HCT116 (cell line): ENCODE measurements at regions not wholly inside any gene's neighbourhood (a gene's known extent, or its start where the extent isn't known, plus 50 kb on each side); places are given as distances from the start of the nearest gene placed in this dataset.

ENCODE experiments used
- ATAC-seq: fragments of 200-7000 bp; cut with Tn5 transposase; 2 replicates; pipeline ENCODE4 v1.9.1; 2020; ENCODE audit warnings: mild to moderate bottlenecking, moderate library complexity
- BruUV-seq: library from RNA; stranded (reverse); fragments of 400-500 nt; replicated peaks from 2 replicates; lab custom pipeline; 2021; lab: Mats Ljungman, UMichigan
- CTCF ChIA-PET: fragments of 300-600 bp; sonication (Branson Sonifier 250); formaldehyde crosslinking; loops from one replicate; lab custom pipeline; 2021; ENCODE audit warnings: antibody characterized with exemption; lab: Charles Lee
- POLR2A ChIA-PET: fragments of 300-600, 350-600 bp; sonication (Branson Sonifier 250); formaldehyde crosslinking; loops from one replicate; lab custom pipeline; 2021; ENCODE audit warnings: antibody characterized with exemption; lab: Charles Lee
- RAD21 ChIA-PET, 2 experiments: fragments of 300-600 bp; sonication (Branson Sonifier 250); formaldehyde crosslinking; loops; one replicate each; lab custom pipeline; 2023; ENCODE audit warnings: low total read pairs in 2 of 2; ENCODE audit not compliant: uncharacterized antibody in 2 of 2, unreplicated experiment in 2 of 2, low non-redundant PET in 1 of 2; lab: Charles Lee
- DNase-seq: peaks from one replicate; pipeline ENCODE4 v3.0.0-alpha.2; 2010; ENCODE audit warnings: low read depth, low spot score
- H2AFZ ChIP-seq: fragments of 200-600 bp; shearing (Covaris generic), sonication (generic); 2 replicates; pipeline ENCODE4 v1.6.1; 2017; ENCODE audit warnings: low read depth, mixed run types, mixed read lengths, antibody characterized with exemption, low read length; ENCODE audit not compliant: poor library complexity, severe bottlenecking
- H3K27ac ChIP-seq: 2 replicates; pipeline ENCODE4 v1.5.1; 2012; ENCODE audit warnings: low read depth, low read length
- H3K27me3 ChIP-seq: fragments of 200-600 bp; sonication (generic); 2 replicates; pipeline ENCODE4 v1.6.1; 2016; ENCODE audit warnings: mixed run types, low read length, mixed read lengths; ENCODE audit not compliant: insufficient read depth
- H3K36me3 ChIP-seq, 2 experiments: fragments of 200-500 bp in 1 of 2; fragments of 200-600 bp in 1 of 2; sonication (Bioruptor generic) in 1 of 2; sonication (generic) in 1 of 2; 2 replicates each; pipeline versions ENCODE4 v1.5.1 to v1.6.1; 2014 to 2016; ENCODE audit warnings: low read length in 2 of 2, inconsistent platforms in 1 of 2, mixed read lengths in 1 of 2, mixed run types in 1 of 2; ENCODE audit not compliant: insufficient read depth in 2 of 2, control insufficient read depth in 1 of 2
- H3K4me1 ChIP-seq, 2 experiments: fragments of 200-600 bp in 1 of 2; sonication (generic) in 1 of 2; 2 replicates each; pipeline versions ENCODE4 v1.5.1 to v1.6.1; 2012 to 2017; ENCODE audit warnings: low read length in 2 of 2, inconsistent platforms in 1 of 2, mild to moderate bottlenecking in 1 of 2, mixed read lengths in 1 of 2, mixed run types in 1 of 2, moderate library complexity in 1 of 2; ENCODE audit not compliant: insufficient read depth in 2 of 2, control insufficient read depth in 1 of 2
- H3K4me2 ChIP-seq: fragments of 200-600 bp; sonication (generic); 2 replicates; pipeline ENCODE4 v1.6.1; 2017; ENCODE audit warnings: mixed run types, low read length, mixed read lengths
- H3K4me3 ChIP-seq, 2 experiments: fragments of 200-600 bp in 1 of 2; sonication (generic) in 1 of 2; replicated peaks in 1 of 2; 2 replicates each; pipeline ENCODE4 v1.5.1; 2011 to 2016; ENCODE audit warnings: low read length in 2 of 2, control low read depth in 1 of 2, low read depth in 1 of 2, mild to moderate bottlenecking in 1 of 2, mixed read lengths in 1 of 2, mixed run types in 1 of 2
- H3K79me2 ChIP-seq: fragments of 200-600 bp; sonication (generic); 2 replicates; pipeline ENCODE4 v1.6.1; 2017; ENCODE audit warnings: mild to moderate bottlenecking, mixed run types, low read length, moderate library complexity, mixed read lengths; ENCODE audit not compliant: insufficient read depth
- H3K9ac ChIP-seq: fragments of 200-600 bp; sonication (generic); 2 replicates; pipeline ENCODE4 v1.6.1; 2016; ENCODE audit warnings: low read length, mixed read lengths
- H3K9me2 ChIP-seq: fragments of 200-600 bp; sonication (generic), shearing (Covaris generic); 2 replicates; pipeline ENCODE4 v1.6.1; 2017; ENCODE audit warnings: mixed run types, mild to moderate bottlenecking, moderate library complexity; ENCODE audit not compliant: insufficient read depth
- H3K9me3 ChIP-seq, 2 experiments: fragments of 200-500 bp in 1 of 2; fragments of 200-600 bp in 1 of 2; sonication (Bioruptor generic) in 1 of 2; sonication (generic) in 1 of 2; 2 replicates each; pipeline ENCODE4 v1.6.1; 2014 to 2017; ENCODE audit warnings: low read length in 2 of 2, mixed read lengths in 2 of 2, inconsistent platforms in 1 of 2, low read depth in 1 of 2, mild to moderate bottlenecking in 1 of 2, mixed run types in 1 of 2, moderate library complexity in 1 of 2; ENCODE audit not compliant: control insufficient read depth in 1 of 2, insufficient read depth in 1 of 2
- H4K20me1 ChIP-seq: fragments of 200-600 bp; sonication (generic), shearing (Covaris generic); 2 replicates; pipeline ENCODE4 v1.6.1; 2017; ENCODE audit warnings: mixed run types, mild to moderate bottlenecking, moderate library complexity; ENCODE audit not compliant: insufficient read depth
- CBX3 ChIP-seq: IDR thresholded peaks from 2 replicates; pipeline ENCODE4 v1.6.1; 2012; ENCODE audit warnings: low read depth
- EGR1 ChIP-seq: IDR thresholded peaks from 2 replicates; pipeline ENCODE4 v1.6.1; 2012; ENCODE audit warnings: low read depth
- JUND ChIP-seq: IDR thresholded peaks from 2 replicates; pipeline ENCODE4 v1.6.1; 2012
- MAX ChIP-seq: IDR thresholded peaks from 2 replicates; pipeline ENCODE4 v1.6.1; 2012
- POLR2AphosphoS5 ChIP-seq: IDR thresholded peaks from 2 replicates; pipeline ENCODE4 v1.6.1; 2011; ENCODE audit warnings: mild to moderate bottlenecking, low read depth, low read length, moderate library complexity
- REST ChIP-seq: IDR thresholded peaks from 2 replicates; pipeline ENCODE4 v1.6.1; 2012; ENCODE audit warnings: low read depth
- SP1 ChIP-seq: IDR thresholded peaks from 2 replicates; pipeline ENCODE4 v1.6.1; 2012; ENCODE audit warnings: low read depth
- SRF ChIP-seq: IDR thresholded peaks from 2 replicates; pipeline ENCODE4 v1.6.1; 2012; ENCODE audit warnings: low read depth
- ZFX ChIP-seq: fragments of 450-650 bp; IDR thresholded peaks from 2 replicates; pipeline ENCODE4 v1.6.1; 2017
- intact Hi-C: fragments of 100-400 bp; cut with micrococcal nuclease; formaldehyde crosslinking; loops from 2 replicates; pipeline ENCODE4 v1.10.0; 2022

- Histone ChIP-seq H3K36me3 (no peaks in the 10 kb centered on the region), H3K4me3 (no peak overlapping the region), H3K4me2 (no peak overlapping the region), H3K27me3 (no peaks in the 10 kb centered on the region), H3K79me2 (no peaks in the 10 kb centered on the region), H3K9me2 (no peaks in the 10 kb centered on the region), H4K20me1 (no peaks in the 10 kb centered on the region), H2AFZ (no peak overlapping the region), H3K9ac (no peak overlapping the region), H3K27ac (no peak overlapping the region), H3K9me3 (no peaks in the 10 kb centered on the region), H3K4me1 (no peaks in the 10 kb centered on the region)
- ChIA-PET RAD21 (no interaction called here), POLR2A (no interaction called here), CTCF (no interaction called here)
- ATAC-seq (no peak), DNase-seq (no peak)
- intact Hi-C loops: no loop called here
- BruUV-seq: no TSS peak
- no peak for TF ChIP-seq ZFX
- no peak for TF ChIP-seq SP1
- TF ChIP-seq EGR1: no peak
- TF ChIP-seq MAX: no peak
- no peak for TF ChIP-seq POLR2AphosphoS5
- no peak for TF ChIP-seq JUND
- no peak for TF ChIP-seq CBX3
These were observed 222.9 kb upstream of the RIOK2 start for GRCh38 chr5:97405941-97406340.

GRCh38 chr5:97406946-97407676 lies 224.1 kb upstream of the RIOK2 start:
- ChIA-PET CTCF (no interaction called here), POLR2A (no interaction called here), RAD21 (no interaction called here)
- H3K4me2 ChIP-seq: no peak overlapping the region
- H2AFZ ChIP-seq: no peak overlapping the region
- no peaks in the 10 kb centered on the region for H3K4me1 ChIP-seq
- no TSS peak for BruUV-seq
- H3K36me3 ChIP-seq: no peaks in the 10 kb centered on the region
- intact Hi-C loops: no loop called here
- no peak for ATAC-seq
- no peaks in the 10 kb centered on the region for H3K9me2 ChIP-seq
- no peaks in the 10 kb centered on the region for H3K79me2 ChIP-seq
- H3K9ac ChIP-seq: no peak overlapping the region
- H3K9me3 ChIP-seq: no peaks in the 10 kb centered on the region
- H3K4me3 ChIP-seq: no peak overlapping the region
- DNase-seq: no peak
- TF ChIP-seq SRF: no peak
- TF ChIP-seq MAX: no peak
- TF ChIP-seq REST: no peak
- H4K20me1 ChIP-seq: no peaks in the 10 kb centered on the region
- H3K27me3 ChIP-seq: no peaks in the 10 kb centered on the region
- no peak overlapping the region for H3K27ac ChIP-seq
